HCT116 (cell line): ENCODE measurements at regions not wholly inside any gene's neighbourhood (a gene's known extent, or its start where the extent isn't known, plus 50 kb on each side); places are given as distances from the start of the nearest gene placed in this dataset.
A peak's percentile ranks its signal among the peaks of the same experiment; 100 is the strongest.

Source experiments
- ATAC-seq: fragments of 200-7000 bp; cut with Tn5 transposase; 2 replicates; pipeline ENCODE4 v1.9.1; 2020; ENCODE audit warnings: mild to moderate bottlenecking, moderate library complexity
- BruUV-seq: library from RNA; stranded (reverse); fragments of 400-500 nt; replicated peaks from 2 replicates; lab custom pipeline; 2021; lab: Mats Ljungman, UMichigan
- CTCF ChIA-PET: fragments of 300-600 bp; sonication (Branson Sonifier 250); formaldehyde crosslinking; loops from one replicate; lab custom pipeline; 2021; ENCODE audit warnings: antibody characterized with exemption; lab: Charles Lee
- POLR2A ChIA-PET: fragments of 300-600, 350-600 bp; sonication (Branson Sonifier 250); formaldehyde crosslinking; loops from one replicate; lab custom pipeline; 2021; ENCODE audit warnings: antibody characterized with exemption; lab: Charles Lee
- RAD21 ChIA-PET, 2 experiments: fragments of 300-600 bp; sonication (Branson Sonifier 250); formaldehyde crosslinking; loops; one replicate each; lab custom pipeline; 2023; ENCODE audit warnings: low total read pairs in 2 of 2; ENCODE audit not compliant: uncharacterized antibody in 2 of 2, unreplicated experiment in 2 of 2, low non-redundant PET in 1 of 2; lab: Charles Lee
- DNase-seq: peaks from one replicate; pipeline ENCODE4 v3.0.0-alpha.2; 2010; ENCODE audit warnings: low read depth, low spot score
- H2AFZ ChIP-seq: fragments of 200-600 bp; shearing (Covaris generic), sonication (generic); 2 replicates; pipeline ENCODE4 v1.6.1; 2017; ENCODE audit warnings: low read depth, mixed run types, mixed read lengths, antibody characterized with exemption, low read length; ENCODE audit not compliant: poor library complexity, severe bottlenecking
- H3K27ac ChIP-seq: 2 replicates; pipeline ENCODE4 v1.5.1; 2012; ENCODE audit warnings: low read depth, low read length
- H3K27me3 ChIP-seq: fragments of 200-600 bp; sonication (generic); 2 replicates; pipeline ENCODE4 v1.6.1; 2016; ENCODE audit warnings: mixed run types, low read length, mixed read lengths; ENCODE audit not compliant: insufficient read depth
- H3K36me3 ChIP-seq, 2 experiments: fragments of 200-500 bp in 1 of 2; fragments of 200-600 bp in 1 of 2; sonication (Bioruptor generic) in 1 of 2; sonication (generic) in 1 of 2; 2 replicates each; pipeline versions ENCODE4 v1.5.1 to v1.6.1; 2014 to 2016; ENCODE audit warnings: low read length in 2 of 2, inconsistent platforms in 1 of 2, mixed read lengths in 1 of 2, mixed run types in 1 of 2; ENCODE audit not compliant: insufficient read depth in 2 of 2, control insufficient read depth in 1 of 2
- H3K4me1 ChIP-seq, 2 experiments: fragments of 200-600 bp in 1 of 2; sonication (generic) in 1 of 2; 2 replicates each; pipeline versions ENCODE4 v1.5.1 to v1.6.1; 2012 to 2017; ENCODE audit warnings: low read length in 2 of 2, inconsistent platforms in 1 of 2, mild to moderate bottlenecking in 1 of 2, mixed read lengths in 1 of 2, mixed run types in 1 of 2, moderate library complexity in 1 of 2; ENCODE audit not compliant: insufficient read depth in 2 of 2, control insufficient read depth in 1 of 2
- H3K4me2 ChIP-seq: fragments of 200-600 bp; sonication (generic); 2 replicates; pipeline ENCODE4 v1.6.1; 2017; ENCODE audit warnings: mixed run types, low read length, mixed read lengths
- H3K4me3 ChIP-seq, 2 experiments: fragments of 200-600 bp in 1 of 2; sonication (generic) in 1 of 2; replicated peaks in 1 of 2; 2 replicates each; pipeline ENCODE4 v1.5.1; 2011 to 2016; ENCODE audit warnings: low read length in 2 of 2, control low read depth in 1 of 2, low read depth in 1 of 2, mild to moderate bottlenecking in 1 of 2, mixed read lengths in 1 of 2, mixed run types in 1 of 2
- H3K79me2 ChIP-seq: fragments of 200-600 bp; sonication (generic); 2 replicates; pipeline ENCODE4 v1.6.1; 2017; ENCODE audit warnings: mild to moderate bottlenecking, mixed run types, low read length, moderate library complexity, mixed read lengths; ENCODE audit not compliant: insufficient read depth
- H3K9ac ChIP-seq: fragments of 200-600 bp; sonication (generic); 2 replicates; pipeline ENCODE4 v1.6.1; 2016; ENCODE audit warnings: low read length, mixed read lengths
- H3K9me2 ChIP-seq: fragments of 200-600 bp; sonication (generic), shearing (Covaris generic); 2 replicates; pipeline ENCODE4 v1.6.1; 2017; ENCODE audit warnings: mixed run types, mild to moderate bottlenecking, moderate library complexity; ENCODE audit not compliant: insufficient read depth
- H3K9me3 ChIP-seq, 2 experiments: fragments of 200-500 bp in 1 of 2; fragments of 200-600 bp in 1 of 2; sonication (Bioruptor generic) in 1 of 2; sonication (generic) in 1 of 2; 2 replicates each; pipeline ENCODE4 v1.6.1; 2014 to 2017; ENCODE audit warnings: low read length in 2 of 2, mixed read lengths in 2 of 2, inconsistent platforms in 1 of 2, low read depth in 1 of 2, mild to moderate bottlenecking in 1 of 2, mixed run types in 1 of 2, moderate library complexity in 1 of 2; ENCODE audit not compliant: control insufficient read depth in 1 of 2, insufficient read depth in 1 of 2
- H4K20me1 ChIP-seq: fragments of 200-600 bp; sonication (generic), shearing (Covaris generic); 2 replicates; pipeline ENCODE4 v1.6.1; 2017; ENCODE audit warnings: mixed run types, mild to moderate bottlenecking, moderate library complexity; ENCODE audit not compliant: insufficient read depth
- CBX3 ChIP-seq: IDR thresholded peaks from 2 replicates; pipeline ENCODE4 v1.6.1; 2012; ENCODE audit warnings: low read depth
- CTCF ChIP-seq, 3 experiments: fragments of 200-600 bp in 1 of 3; sonication (generic) in 1 of 3; IDR thresholded peaks in 2 of 3; conservative IDR thresholded peaks in 1 of 3; 2 replicates each; pipeline ENCODE4 v1.5.1; 2012 to 2017; ENCODE audit warnings: low read depth in 2 of 3, low read length in 2 of 3, antibody characterized with exemption in 1 of 3, borderline replicate concordance in 1 of 3, control low read depth in 1 of 3, mild to moderate bottlenecking in 1 of 3, mixed read lengths in 1 of 3, mixed run types in 1 of 3, moderate library complexity in 1 of 3; ENCODE audit not compliant: insufficient read depth in 1 of 3
- EGR1 ChIP-seq: IDR thresholded peaks from 2 replicates; pipeline ENCODE4 v1.6.1; 2012; ENCODE audit warnings: low read depth
- ELF1 ChIP-seq: IDR thresholded peaks from 2 replicates; pipeline ENCODE4 v1.6.1; 2012; ENCODE audit warnings: low read depth, borderline replicate concordance
- EZH2 ChIP-seq: fragments of 200-600 bp; sonication (generic); IDR thresholded peaks from 2 replicates; pipeline ENCODE4 v1.6.1; 2017; ENCODE audit warnings: antibody characterized with exemption, mixed run types
- FOSL1 ChIP-seq: IDR thresholded peaks from 2 replicates; pipeline ENCODE4 v1.6.1; 2012; ENCODE audit warnings: low read depth
- JUND ChIP-seq: IDR thresholded peaks from 2 replicates; pipeline ENCODE4 v1.6.1; 2012
- POLR2AphosphoS5 ChIP-seq: IDR thresholded peaks from 2 replicates; pipeline ENCODE4 v1.6.1; 2011; ENCODE audit warnings: mild to moderate bottlenecking, low read depth, low read length, moderate library complexity
- RAD21 ChIP-seq: IDR thresholded peaks from 2 replicates; pipeline ENCODE4 v1.6.1; 2012; ENCODE audit warnings: low read depth, mild to moderate bottlenecking
- REST ChIP-seq: IDR thresholded peaks from 2 replicates; pipeline ENCODE4 v1.6.1; 2012; ENCODE audit warnings: low read depth
- SIN3A ChIP-seq: IDR thresholded peaks from 2 replicates; pipeline ENCODE4 v1.6.1; 2012; ENCODE audit warnings: low read depth
- SRF ChIP-seq: IDR thresholded peaks from 2 replicates; pipeline ENCODE4 v1.6.1; 2012; ENCODE audit warnings: low read depth
- TCF7L2 ChIP-seq: IDR thresholded peaks from 2 replicates; pipeline ENCODE4 v1.7.0; 2011; ENCODE audit warnings: borderline replicate concordance, inconsistent platforms; ENCODE audit not compliant: insufficient read depth, insufficient read length; ENCODE audit errors: extremely low read depth
- ZFX ChIP-seq: fragments of 450-650 bp; IDR thresholded peaks from 2 replicates; pipeline ENCODE4 v1.6.1; 2017
- ZNF274 ChIP-seq: fragments of 200-500 bp; sonication (Bioruptor generic); IDR thresholded peaks from 2 replicates; pipeline ENCODE4 v1.6.1; 2014; ENCODE audit warnings: mild to moderate bottlenecking, low read depth, low read length, inconsistent platforms
- intact Hi-C: fragments of 100-400 bp; cut with micrococcal nuclease; formaldehyde crosslinking; loops from 2 replicates; pipeline ENCODE4 v1.10.0; 2022
- TF ChIP-seq, protein P1 (sequence below): IDR thresholded peaks from 2 replicates; pipeline ENCODE4 v1.6.1; 2012
- TF ChIP-seq, protein P2 (sequence below): IDR thresholded peaks from 2 replicates; pipeline ENCODE4 v1.6.1; 2012

DNA sequence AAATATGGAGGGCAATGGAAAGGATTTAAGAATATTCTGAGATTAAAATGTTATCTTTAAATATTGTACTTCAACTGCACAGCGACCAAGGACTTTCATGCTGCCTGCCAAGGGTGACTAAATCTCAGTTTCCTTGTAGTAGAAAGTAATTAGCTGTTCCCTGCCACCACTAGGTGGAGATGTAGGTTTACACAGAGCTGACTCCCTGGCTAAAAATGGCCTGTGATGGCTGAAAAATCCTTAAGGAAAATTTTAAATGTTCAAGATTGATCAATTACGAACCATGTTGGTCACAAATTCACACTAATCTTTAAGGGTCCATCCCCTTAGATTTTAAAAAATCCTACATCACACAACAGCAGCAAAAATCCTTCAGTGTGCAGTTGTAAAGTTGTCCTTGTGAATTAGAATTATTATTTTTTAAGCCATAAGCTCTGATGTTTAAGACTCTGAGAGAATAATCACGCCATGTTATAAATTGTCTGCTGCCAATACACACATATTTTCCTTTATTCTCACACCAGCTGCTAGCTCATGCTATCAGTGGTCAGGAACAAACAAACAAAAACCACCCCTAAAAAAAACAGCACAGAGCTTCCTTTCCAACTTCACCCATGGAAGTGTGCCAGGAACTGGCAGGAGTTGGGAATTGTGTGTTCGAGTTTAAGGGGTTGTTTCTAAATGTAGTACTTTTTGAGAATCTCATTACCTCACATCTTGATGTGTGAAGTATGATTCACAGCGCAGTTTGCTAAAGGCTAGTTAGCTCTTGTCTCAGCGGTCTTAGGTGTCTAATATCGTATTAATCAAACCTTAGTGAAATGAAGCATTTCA lies 399.8 kb downstream of the TMEM182 start:
- ChIA-PET POLR2A (no interaction called here), RAD21 (no interaction called here), CTCF (interaction anchor here (0.6 to 2.0 kb wide), 5 partner anchors 322 to 1783 kb away, joined by 3 to 18 read pairs (median 4); no protein-coding TSS in a partner anchor)
- Histone ChIP-seq H4K20me1 (no peaks in the 10 kb centered on the region), H3K4me1 (no peaks in the 10 kb centered on the region), H3K9ac (no peak overlapping the region), H3K9me3 (no peaks in the 10 kb centered on the region), H3K36me3 (no peaks in the 10 kb centered on the region), H3K4me2 (no peak overlapping the region), H3K9me2 (no peaks in the 10 kb centered on the region), H3K4me3 (no peak overlapping the region), H2AFZ (no peak overlapping the region), H3K79me2 (no peaks in the 10 kb centered on the region), H3K27me3 (no peaks in the 10 kb centered on the region), H3K27ac (no peak overlapping the region)
- intact Hi-C loops = loop anchor here (1.0 to 5.0 kb wide), 3 partner anchors 1687 to 1783 kb away; no protein-coding TSS in a partner anchor
- no TSS peak for BruUV-seq
- DNase-seq (peak; percentile 16), ATAC-seq (no peak)
- no peak for TF ChIP-seq FOSL1
- no peak for TF ChIP-seq REST
- no peak for TF ChIP-seq CBX3
- TF ChIP-seq RAD21 = peak; percentile 56
- no peak for TF ChIP-seq ZNF274
- no peak for TF ChIP-seq EGR1
- no peak for TF ChIP-seq ZFX
- no peak for TF ChIP-seq TCF7L2
- no peak for TF ChIP-seq JUND
- TF ChIP-seq SRF = no peak
- no peak for TF ChIP-seq EZH2
- TF ChIP-seq ELF1 = no peak
- peak; percentile 24 to 66 (median 65); a peak in 5 of 6 replicates for TF ChIP-seq CTCF (IDR thresholded peaks at IDR 0.05 in 2 of 3, conservative IDR thresholded peaks at IDR 0.05 in 1 of 3; ENCODE audit: borderline replicate concordance in 1 of 3, insufficient read depth in 1 of 3, low read depth in 2 of 3, low read length in 2 of 3)
- TF ChIP-seq, protein P1, sequence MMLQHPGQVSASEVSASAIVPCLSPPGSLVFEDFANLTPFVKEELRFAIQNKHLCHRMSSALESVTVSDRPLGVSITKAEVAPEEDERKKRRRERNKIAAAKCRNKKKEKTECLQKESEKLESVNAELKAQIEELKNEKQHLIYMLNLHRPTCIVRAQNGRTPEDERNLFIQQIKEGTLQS = no peak
- TF ChIP-seq, protein P2, sequence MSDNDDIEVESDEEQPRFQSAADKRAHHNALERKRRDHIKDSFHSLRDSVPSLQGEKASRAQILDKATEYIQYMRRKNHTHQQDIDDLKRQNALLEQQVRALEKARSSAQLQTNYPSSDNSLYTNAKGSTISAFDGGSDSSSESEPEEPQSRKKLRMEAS = no peak
- TF ChIP-seq SIN3A = no peak
- no peak for TF ChIP-seq POLR2AphosphoS5
